Hepatocyte (in vitro differentiated cells): ENCODE measurements at regions not wholly inside any gene's neighbourhood (a gene's known extent, or its start where the extent isn't known, plus 50 kb on each side); places are given as distances from the start of the nearest gene placed in this dataset.

ENCODE experiments used
- DNase-seq: peaks from one replicate; pipeline ENCODE4 v3.0.0-alpha.2; 2016; ENCODE audit warnings: low spot score
- H2AFZ ChIP-seq: fragments of 200-600 bp; sonication (generic); 2 replicates; pipeline ENCODE4 v1.6.0; 2016; ENCODE audit warnings: antibody characterized with exemption, mild to moderate bottlenecking
- H3K27ac ChIP-seq: fragments of 200-600 bp; sonication (generic); 2 replicates; pipeline ENCODE4 v1.5.1; 2016; ENCODE audit warnings: mild to moderate bottlenecking
- H3K27me3 ChIP-seq: fragments of 200-600 bp; sonication (generic); 2 replicates; pipeline ENCODE4 v1.6.1; 2016
- H3K36me3 ChIP-seq: fragments of 200-600 bp; sonication (generic); replicated peaks from 2 replicates; pipeline ENCODE4 v1.5.1; 2016; ENCODE audit warnings: low read depth; ENCODE audit not compliant: insufficient read depth
- H3K4me1 ChIP-seq: fragments of 200-600 bp; sonication (generic); 2 replicates; pipeline ENCODE4 v1.5.1; 2016; ENCODE audit warnings: mild to moderate bottlenecking, moderate library complexity; ENCODE audit not compliant: insufficient read depth
- H3K4me2 ChIP-seq: fragments of 200-600 bp; sonication (generic); 2 replicates; pipeline ENCODE4 v1.6.0; 2016
- H3K4me3 ChIP-seq: fragments of 200-600 bp; sonication (generic); 2 replicates; pipeline ENCODE4 v1.5.1; 2016; ENCODE audit warnings: mild to moderate bottlenecking
- H3K79me2 ChIP-seq: fragments of 200-600 bp; sonication (generic); 2 replicates; pipeline ENCODE4 v1.6.0; 2017; ENCODE audit warnings: mild to moderate bottlenecking
- H3K9me2 ChIP-seq: fragments of 200-600 bp; sonication (generic); replicated peaks from 2 replicates; pipeline ENCODE4 v1.6.0; 2017; ENCODE audit warnings: mild to moderate bottlenecking; ENCODE audit not compliant: insufficient read depth
- H3K9me3 ChIP-seq: fragments of 200-600 bp; sonication (generic); 2 replicates; pipeline ENCODE4 v1.5.1; 2016; ENCODE audit warnings: low read depth, mild to moderate bottlenecking
- H4K20me1 ChIP-seq: fragments of 200-600 bp; sonication (generic); 2 replicates; pipeline ENCODE4 v1.6.0; 2016; ENCODE audit warnings: mild to moderate bottlenecking; ENCODE audit not compliant: insufficient read depth, poor library complexity, severe bottlenecking
- EZH2 ChIP-seq: fragments of 200-600 bp; sonication (generic); IDR thresholded peaks from 2 replicates; pipeline ENCODE4 v1.6.1; 2016; ENCODE audit warnings: antibody characterized with exemption, mild to moderate bottlenecking, borderline replicate concordance
- EZH2phosphoT487 ChIP-seq: fragments of 200-600 bp; sonication (generic); IDR thresholded peaks from one replicate; pipeline ENCODE4 v1.6.1; 2018; ENCODE audit warnings: antibody characterized with exemption, mild to moderate bottlenecking, low read depth, moderate library complexity; ENCODE audit not compliant: unreplicated experiment, severe bottlenecking
- WGBS: methylation state at CpG from one replicate; pipeline ENCODE4 v1.1.6; 2016; ENCODE audit warnings: low lambda C conversion rate; ENCODE audit errors: missing lambda C conversion rate; 5-methylcytosine and 5-hydroxymethylcytosine counted together
- TF ChIP-seq, protein P1 (sequence below): fragments of 200-600 bp; sonication (generic); IDR thresholded peaks from 2 replicates; pipeline ENCODE4 v1.5.1; 2016; ENCODE audit warnings: antibody characterized with exemption, mild to moderate bottlenecking; ENCODE audit not compliant: poor library complexity

DNA sequence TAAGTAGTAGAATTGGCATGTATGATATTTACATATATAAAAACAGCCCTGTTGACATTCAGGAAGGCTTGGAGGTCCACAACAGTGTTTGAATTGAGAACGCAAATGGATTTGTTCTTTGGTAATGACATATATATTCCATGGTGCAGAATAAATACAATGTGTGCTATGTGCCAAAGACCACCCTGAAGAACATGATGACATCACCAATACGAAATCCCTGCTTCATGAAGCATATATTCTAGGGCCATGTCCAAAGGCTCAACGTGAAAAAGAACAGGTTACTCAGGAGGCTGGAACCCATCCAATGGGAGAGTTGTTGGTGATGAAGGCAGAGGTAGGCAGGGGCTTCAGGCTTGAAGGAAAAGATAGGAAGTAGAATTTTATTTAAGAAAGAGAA is 423.9 kb upstream of the MAF start:
- TF ChIP-seq, protein P1, sequence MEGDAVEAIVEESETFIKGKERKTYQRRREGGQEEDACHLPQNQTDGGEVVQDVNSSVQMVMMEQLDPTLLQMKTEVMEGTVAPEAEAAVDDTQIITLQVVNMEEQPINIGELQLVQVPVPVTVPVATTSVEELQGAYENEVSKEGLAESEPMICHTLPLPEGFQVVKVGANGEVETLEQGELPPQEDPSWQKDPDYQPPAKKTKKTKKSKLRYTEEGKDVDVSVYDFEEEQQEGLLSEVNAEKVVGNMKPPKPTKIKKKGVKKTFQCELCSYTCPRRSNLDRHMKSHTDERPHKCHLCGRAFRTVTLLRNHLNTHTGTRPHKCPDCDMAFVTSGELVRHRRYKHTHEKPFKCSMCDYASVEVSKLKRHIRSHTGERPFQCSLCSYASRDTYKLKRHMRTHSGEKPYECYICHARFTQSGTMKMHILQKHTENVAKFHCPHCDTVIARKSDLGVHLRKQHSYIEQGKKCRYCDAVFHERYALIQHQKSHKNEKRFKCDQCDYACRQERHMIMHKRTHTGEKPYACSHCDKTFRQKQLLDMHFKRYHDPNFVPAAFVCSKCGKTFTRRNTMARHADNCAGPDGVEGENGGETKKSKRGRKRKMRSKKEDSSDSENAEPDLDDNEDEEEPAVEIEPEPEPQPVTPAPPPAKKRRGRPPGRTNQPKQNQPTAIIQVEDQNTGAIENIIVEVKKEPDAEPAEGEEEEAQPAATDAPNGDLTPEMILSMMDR = no peak
- TF ChIP-seq EZH2phosphoT487 = no peak
- no peak for TF ChIP-seq EZH2
- no peaks in the 10 kb centered on the region for H4K20me1 ChIP-seq
- WGBS = 83% methylated on average over 3 of the region's 3 CpGs
- peaks cover 15% of the 10 kb centered on the region for H3K4me1 ChIP-seq
- no peak for DNase-seq
- H3K4me2 ChIP-seq = no peak overlapping the region
- H3K9me3 ChIP-seq = no peaks in the 10 kb centered on the region
- peak overlapping the region; percentile 62 for H3K27ac ChIP-seq
- H3K79me2 ChIP-seq = no peaks in the 10 kb centered on the region
- no peaks in the 10 kb centered on the region for H3K36me3 ChIP-seq
- no peaks in the 10 kb centered on the region for H3K9me2 ChIP-seq
- H2AFZ ChIP-seq = no peak overlapping the region
- H3K4me3 ChIP-seq = no peak overlapping the region
- no peaks in the 10 kb centered on the region for H3K27me3 ChIP-seq

- TF ChIP-seq, protein P1 = no peak
- TF ChIP-seq EZH2phosphoT487 (no peak), EZH2 (no peak)
- H3K9me2 ChIP-seq = no peaks in the 10 kb centered on the region
- H3K4me2 ChIP-seq = no peak overlapping the region
- no peaks in the 10 kb centered on the region for H3K79me2 ChIP-seq
- peaks cover 14% of the 10 kb centered on the region for H3K4me1 ChIP-seq
- 41% methylated on average over 2 of the region's 2 CpGs for WGBS
- H3K4me3 ChIP-seq = no peak overlapping the region
- H2AFZ ChIP-seq = no peak overlapping the region
- H4K20me1 ChIP-seq = no peaks in the 10 kb centered on the region
- no peaks in the 10 kb centered on the region for H3K27me3 ChIP-seq
- peak overlapping the region; percentile 62 for H3K27ac ChIP-seq
- no peaks in the 10 kb centered on the region for H3K36me3 ChIP-seq
- peak; percentile 28 for DNase-seq
- H3K9me3 ChIP-seq = no peaks in the 10 kb centered on the region
These were observed 423.3 kb upstream of the MAF start for GRCh38 chr16:80023865-80024264.

DNA sequence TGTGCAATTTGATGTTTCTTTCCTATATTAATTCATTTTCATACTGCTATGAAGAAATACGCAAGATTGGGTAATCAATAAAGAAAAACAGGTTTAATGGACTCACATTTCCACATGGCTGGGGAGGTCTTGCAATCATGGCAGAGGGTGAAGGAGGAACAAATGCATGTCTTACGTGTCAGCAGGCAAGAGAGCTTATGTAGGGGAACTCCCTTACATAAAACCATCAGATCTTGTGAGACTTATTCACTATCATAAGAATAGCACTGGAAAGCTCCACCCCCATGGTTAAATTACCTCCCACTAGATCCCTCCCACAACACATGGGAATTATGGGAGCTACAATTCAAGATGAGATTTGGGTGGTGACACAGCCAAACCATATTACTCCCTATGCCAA is 418.9 kb upstream of the MAF start:
- no peak for DNase-seq
- Histone ChIP-seq H3K4me2 (no peak overlapping the region), H3K36me3 (no peaks in the 10 kb centered on the region), H4K20me1 (no peaks in the 10 kb centered on the region), H3K9me2 (no peaks in the 10 kb centered on the region), H3K27ac (no peak overlapping the region), H3K4me1 (peaks cover 4% of the 10 kb centered on the region), H3K4me3 (no peak overlapping the region), H3K27me3 (no peaks in the 10 kb centered on the region), H3K79me2 (no peaks in the 10 kb centered on the region), H2AFZ (no peak overlapping the region), H3K9me3 (no peaks in the 10 kb centered on the region)
- WGBS = 76% methylated on average over 2 of the region's 2 CpGs
- TF ChIP-seq EZH2phosphoT487 = no peak
- TF ChIP-seq EZH2 = no peak
- TF ChIP-seq, protein P1 = no peak

- H3K9me3 ChIP-seq = no peaks in the 10 kb centered on the region
- H3K9me2 ChIP-seq = no peaks in the 10 kb centered on the region
- no peaks in the 10 kb centered on the region for H4K20me1 ChIP-seq
- H3K4me1 ChIP-seq = peaks cover under 1% of the 10 kb centered on the region
- H3K36me3 ChIP-seq = no peaks in the 10 kb centered on the region
- TF ChIP-seq EZH2phosphoT487 (no peak), EZH2 (no peak)
- TF ChIP-seq, protein P1 = no peak
- H3K79me2 ChIP-seq = no peaks in the 10 kb centered on the region
- no peak overlapping the region for H2AFZ ChIP-seq
- H3K27ac ChIP-seq = no peak overlapping the region
- WGBS = 64% methylated on average over 2 of the region's 2 CpGs
- H3K4me3 ChIP-seq = no peak overlapping the region
- H3K4me2 ChIP-seq = no peak overlapping the region
- no peak for DNase-seq
- H3K27me3 ChIP-seq = no peaks in the 10 kb centered on the region
These were observed 417.9 kb upstream of the MAF start for GRCh38 chr16:80018466-80018865.
